ENCODE measurements at regions not wholly inside any gene's neighbourhood (a gene's known extent, or its start where the extent isn't known, plus 50 kb on each side); places are given as distances from the start of the nearest gene placed in this dataset.

DNA sequence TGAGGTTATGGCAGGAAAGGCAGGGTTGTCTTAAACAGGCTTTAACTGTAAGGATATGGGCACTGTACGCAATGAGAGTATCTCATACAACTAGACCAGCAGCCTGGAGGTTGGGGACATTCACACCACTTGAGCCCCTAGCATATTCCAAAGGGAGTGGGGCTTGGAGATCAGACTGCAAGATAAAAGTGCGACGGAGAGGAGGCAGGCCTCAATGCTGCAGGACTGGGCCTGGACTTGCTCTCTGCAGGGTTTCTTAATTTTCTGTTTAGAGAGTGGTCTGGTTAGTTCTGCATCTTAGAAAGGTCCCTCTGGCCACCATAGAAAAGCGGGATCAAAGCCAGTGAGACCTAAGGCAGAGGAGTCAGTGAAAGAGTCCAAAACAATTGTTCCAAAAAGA is 357.7 kb upstream of the NR2F2 start:
- no peak for DNase-seq (ENCODE audit: low spot score)

DNA sequence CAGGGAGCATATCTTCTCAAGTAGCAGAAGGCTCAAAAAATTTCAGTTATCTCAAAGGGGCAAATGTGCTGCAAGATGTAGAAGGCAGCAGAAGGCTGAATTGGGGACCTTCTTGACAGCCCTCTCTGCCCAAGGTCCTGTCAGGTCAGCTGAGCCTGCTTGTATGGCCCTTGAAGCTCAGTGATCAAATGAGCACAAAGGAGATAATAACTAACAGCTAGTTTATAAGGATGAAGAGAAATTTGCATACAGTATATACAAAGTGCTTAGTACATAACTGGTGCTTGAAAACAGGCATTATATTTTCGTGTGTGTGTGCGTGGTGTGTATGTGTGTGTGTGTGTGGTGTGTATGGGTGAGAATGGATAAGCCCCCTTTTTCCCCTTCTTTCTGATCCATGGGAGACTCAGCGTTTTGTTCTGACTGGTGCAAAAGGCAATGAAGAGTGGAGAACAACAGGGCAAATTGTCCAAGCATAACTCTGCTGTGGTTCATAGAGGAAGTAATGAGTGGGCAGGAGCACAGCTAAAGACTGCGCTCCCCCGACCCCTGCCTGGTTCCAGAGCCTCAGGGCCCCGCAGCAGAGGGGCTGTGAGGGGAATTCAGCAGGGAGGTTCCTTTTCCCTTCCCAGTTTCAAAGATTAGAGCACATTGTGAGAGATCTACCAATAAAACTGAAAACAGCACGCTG is 356.8 kb upstream of the NR2F2 start:
- DNase-seq (ENCODE audit: low spot score), result no peak

GRCh38 chr15:95975212-95975611 is 355.3 kb upstream of the NR2F2 start:
- no peak for DNase-seq (ENCODE audit: low spot score)

DNA sequence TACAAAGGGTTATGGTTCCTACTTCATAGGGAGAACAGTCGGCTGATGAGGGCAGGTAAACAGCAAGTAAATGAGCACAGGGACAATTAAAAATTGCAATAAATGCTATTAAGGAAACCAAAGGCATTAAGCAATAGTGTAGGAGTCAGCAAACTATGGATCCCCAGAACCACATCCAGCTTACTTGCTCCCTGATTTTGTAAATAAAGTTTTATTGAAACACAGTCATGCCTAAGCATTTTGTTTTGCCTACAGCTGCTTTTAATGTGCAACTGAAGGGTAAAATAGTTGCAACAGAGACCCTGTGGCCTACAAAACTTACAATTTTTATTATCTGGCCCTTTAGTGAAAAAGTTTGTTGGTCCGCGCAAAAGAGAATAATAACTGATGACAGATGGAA is 351.2 kb upstream of the NR2F2 start:
- DNase-seq (ENCODE audit: low spot score), result no peak

GRCh38 chr15:95981209-95981608 is 349.3 kb upstream of the NR2F2 start:
- no peak for DNase-seq (ENCODE audit: low spot score)

DNA sequence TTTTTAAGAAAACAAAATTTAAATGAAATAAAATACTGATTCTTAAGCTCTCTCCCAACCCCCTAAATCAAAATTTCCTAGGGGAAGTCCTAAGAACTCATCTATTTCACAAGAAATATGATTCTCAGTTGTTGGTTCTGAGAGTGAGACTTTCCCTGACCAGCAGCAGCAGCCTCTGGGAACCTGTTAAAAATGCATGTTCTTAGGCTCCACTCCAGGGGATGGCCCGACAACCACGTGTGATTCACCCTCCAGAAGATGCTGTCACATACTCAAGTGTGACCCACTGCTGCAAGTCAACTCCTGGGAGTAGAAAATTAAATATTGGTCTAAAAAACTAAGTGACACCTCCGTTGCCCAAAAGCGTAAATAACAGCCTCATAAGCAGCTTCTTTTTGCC is 343.2 kb upstream of the NR2F2 start:
- no peak for DNase-seq (ENCODE audit: low spot score)

DNA sequence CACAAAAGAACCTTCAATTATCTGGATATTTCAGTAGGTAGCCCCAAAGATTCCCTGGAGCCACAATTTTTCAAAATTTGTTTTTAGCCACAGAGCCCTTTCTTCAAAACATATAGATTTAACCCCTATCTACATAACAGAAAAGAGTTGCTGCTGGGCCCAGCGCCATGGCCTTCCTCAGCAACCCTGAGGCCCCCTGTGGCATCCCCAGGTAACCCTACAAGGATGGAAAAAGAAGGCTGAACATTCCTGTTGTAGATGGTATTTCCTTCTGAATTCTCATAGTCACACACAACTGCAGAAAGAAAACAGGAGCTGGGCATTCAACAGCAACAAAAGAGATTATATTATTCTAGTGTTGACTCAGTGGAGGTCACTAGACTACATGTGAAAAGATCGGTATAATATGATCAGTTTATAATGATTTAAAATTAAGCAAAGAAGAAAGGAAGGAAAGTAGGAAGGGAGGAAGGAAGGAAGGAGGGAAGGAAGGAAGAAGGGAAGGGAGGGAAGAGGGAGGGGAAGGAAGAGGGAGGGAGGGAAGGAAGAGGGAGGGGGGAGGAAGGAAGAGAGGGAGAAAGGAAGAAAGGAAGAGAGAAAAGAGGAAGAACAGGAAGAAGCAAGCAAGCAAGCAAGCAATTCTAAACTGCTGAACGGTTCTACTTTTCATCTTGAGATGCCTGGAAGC is 342.5 kb upstream of the NR2F2 start:
- DNase-seq (ENCODE audit: low spot score), result no peak

DNA sequence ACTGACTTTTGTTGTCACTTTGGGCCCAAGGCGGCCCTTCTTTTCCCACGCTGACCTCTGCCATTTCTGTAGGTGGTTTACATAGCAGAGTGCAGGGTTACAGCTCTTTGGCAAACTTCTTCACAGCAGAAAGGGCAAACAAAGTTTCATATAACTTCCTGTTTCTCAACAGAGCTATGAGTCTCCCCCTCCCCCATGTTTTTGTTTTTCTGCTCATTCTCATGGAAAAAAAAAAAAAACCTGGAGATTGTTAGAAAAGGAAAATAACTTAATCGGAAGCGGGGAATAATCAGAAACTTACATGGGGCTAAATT is 342.0 kb upstream of the NR2F2 start:
- no peak for DNase-seq (ENCODE audit: low spot score)

DNA sequence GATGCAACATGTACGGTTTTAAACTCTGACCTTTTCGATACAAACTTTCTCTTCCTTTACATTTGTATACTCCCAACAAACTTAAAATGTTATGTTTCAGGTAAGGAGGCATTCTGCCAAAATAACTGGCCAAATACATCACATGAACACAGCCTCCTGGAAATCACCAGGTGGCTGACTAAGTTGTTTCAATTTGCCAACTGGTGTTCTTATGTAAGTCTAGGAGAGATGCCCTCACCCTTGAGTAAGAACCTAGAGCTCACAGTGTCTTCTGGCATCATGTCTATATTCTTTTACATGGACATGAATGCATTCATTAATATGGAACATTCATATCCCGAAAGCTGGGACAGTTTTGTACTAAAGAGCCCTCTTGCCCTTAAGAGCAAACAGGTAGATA is 341.1 kb upstream of the NR2F2 start:
- DNase-seq (ENCODE audit: low spot score), result no peak

DNA sequence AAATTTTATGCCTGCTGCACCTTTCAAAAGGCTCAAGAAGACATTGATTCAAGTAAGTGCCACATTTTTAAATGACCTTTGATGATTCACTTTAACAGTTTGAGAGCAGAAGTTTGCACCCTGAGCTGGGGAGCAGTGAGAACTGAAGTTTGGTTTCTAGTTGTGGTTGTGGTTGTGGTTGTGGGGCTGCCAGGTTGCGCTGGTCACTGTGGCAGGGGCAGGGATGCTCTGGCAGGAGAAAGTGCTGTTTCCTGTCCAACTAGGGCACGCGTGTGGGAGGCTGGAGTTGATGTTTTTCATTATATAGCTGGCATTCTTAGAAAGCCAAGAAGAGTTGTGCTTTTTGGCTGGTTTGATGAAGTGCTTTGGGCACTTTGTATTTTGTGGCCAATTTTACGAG is 339.7 kb upstream of the NR2F2 start:
- DNase-seq (ENCODE audit: low spot score), result no peak

- no peak for DNase-seq (ENCODE audit: low spot score)
These were observed 336.1 kb upstream of the NR2F2 start for GRCh38 chr15:95994418-95994817.

GRCh38 chr15:95995375-95996168 is 334.9 kb upstream of the NR2F2 start:
- DNase-seq (ENCODE audit: low spot score), result no peak

DNA sequence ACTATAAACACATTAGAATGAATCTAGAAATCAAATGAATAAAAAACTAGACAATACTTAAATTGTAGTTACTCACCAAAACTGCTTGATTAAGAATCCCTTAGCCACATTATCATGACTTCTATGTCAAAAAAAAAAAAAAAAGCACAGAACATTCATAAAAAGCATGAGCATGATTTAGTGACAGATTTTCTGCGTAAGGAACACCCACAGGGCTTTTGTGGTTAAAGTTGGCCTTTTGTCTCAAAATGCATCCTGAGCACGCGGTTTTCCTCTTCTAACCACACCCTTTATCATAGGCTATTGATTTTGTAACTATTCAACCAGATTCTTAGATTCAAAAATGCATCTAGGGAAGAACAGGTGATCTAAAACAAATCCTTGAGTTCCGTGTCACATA is 334.0 kb upstream of the NR2F2 start:
- DNase-seq (ENCODE audit: low spot score), result no peak

- no peak for DNase-seq (ENCODE audit: low spot score)
These were observed 331.6 kb upstream of the NR2F2 start for GRCh38 chr15:95998935-95999334.

- DNase-seq (ENCODE audit: low spot score), result no peak
These were observed 327.3 kb upstream of the NR2F2 start for GRCh38 chr15:96002890-96003859.

GRCh38 chr15:96005906-96006305 is 324.6 kb upstream of the NR2F2 start:
- no peak for DNase-seq (ENCODE audit: low spot score)

DNA sequence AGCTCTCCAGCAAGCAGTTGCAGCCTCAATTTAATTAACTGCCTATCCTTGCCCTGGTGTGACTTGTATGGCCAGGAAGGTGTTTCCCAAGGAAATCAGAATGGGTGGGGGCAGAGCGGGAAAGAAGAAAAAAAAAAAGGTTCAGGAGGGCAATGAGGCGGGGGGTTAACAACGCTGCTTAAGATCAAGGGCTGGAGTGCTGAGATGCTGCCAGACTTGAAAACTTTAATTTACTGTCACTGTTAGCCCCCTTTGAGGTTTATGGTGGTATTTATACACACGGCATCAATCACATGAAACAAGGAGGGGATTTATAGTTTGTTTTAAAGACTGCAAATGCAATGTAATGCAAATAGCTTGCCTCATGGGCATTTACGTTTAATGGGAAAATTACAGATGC is 319.4 kb upstream of the NR2F2 start:
- no peak for DNase-seq (ENCODE audit: low spot score)

- DNase-seq (ENCODE audit: low spot score), result no peak
These were observed 315.6 kb upstream of the NR2F2 start for GRCh38 chr15:96014939-96015338.

- no peak for DNase-seq (ENCODE audit: low spot score)
These were observed 311.4 kb upstream of the NR2F2 start for GRCh38 chr15:96019114-96019513.

DNA sequence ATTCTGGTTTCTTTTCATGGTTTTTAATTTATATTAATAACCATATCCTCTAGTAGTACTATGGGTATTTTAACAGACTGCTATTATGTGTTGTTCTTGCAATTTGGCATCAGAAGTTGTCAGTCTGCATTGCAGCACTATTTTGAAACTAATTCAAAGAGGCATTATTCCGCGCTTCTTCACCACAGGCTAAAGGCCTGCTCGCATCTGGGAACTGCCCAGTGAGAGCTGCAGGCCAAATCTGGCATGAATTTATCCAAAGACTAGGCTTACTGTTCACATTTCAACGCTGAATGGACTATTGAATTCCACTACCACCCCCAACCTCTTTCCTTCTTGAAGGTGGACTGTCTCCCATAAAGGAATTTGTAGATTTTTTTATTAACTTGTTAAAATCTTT is 310.4 kb upstream of the NR2F2 start:
- DNase-seq (ENCODE audit: low spot score), result no peak

DNA sequence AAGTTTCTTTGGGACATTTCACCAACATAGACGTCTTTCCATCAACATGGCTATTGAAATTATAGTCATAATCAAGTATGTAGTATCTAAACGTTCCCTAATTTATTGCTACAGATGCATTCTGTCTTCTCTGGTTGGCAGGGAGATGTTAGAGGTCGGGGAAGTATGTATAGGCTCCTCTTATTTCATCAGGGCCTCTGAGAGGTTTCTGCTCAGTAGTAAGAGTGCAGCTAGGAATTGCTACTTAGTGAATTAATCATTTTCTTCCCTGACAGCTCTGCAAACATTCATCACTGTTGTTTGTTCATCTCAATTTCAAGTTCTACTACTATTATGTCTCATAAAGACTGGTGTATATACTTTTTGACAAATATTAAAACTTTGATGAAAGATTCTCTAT is 309.7 kb upstream of the NR2F2 start:
- no peak for DNase-seq (ENCODE audit: low spot score)

DNA sequence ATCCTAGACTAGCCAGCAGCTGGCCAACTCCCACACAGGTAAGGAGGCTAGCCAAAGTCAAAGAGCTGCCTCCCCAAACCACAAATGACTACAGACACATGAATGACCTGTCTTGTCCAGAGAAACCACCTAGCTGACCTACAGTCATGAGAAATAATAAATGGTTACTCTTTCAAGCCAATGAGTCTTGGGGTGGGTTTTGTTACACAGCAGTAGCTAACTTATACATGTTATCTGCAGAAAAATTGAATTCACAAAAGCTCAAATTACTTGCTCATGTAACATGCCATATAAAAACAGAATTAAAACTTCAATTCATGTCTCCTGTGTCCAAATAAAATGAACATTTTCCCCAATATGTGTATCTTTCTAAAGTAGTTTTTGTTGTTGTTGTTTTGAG is 307.4 kb upstream of the NR2F2 start:
- no peak for DNase-seq (ENCODE audit: low spot score)

Data from germinal center (tissue), 1 donor.